ENCODE measurements at regions not wholly inside any gene's neighbourhood (a gene's known extent, or its start where the extent isn't known, plus 50 kb on each side); places are given as distances from the start of the nearest gene placed in this dataset.

- TF ChIP-seq POLR2AphosphoS5 (IDR thresholded peaks at IDR 0.05; ENCODE audit: borderline replicate concordance, low read depth, low read length) (no peak), EZH2 (IDR thresholded peaks at IDR 0.05) (no peak), FOXP2 (optimal IDR thresholded peaks at IDR 0.05; ENCODE audit: control extremely low read depth, extremely low read length, insufficient read depth) (no peak)
Observed at GRCh38 chr11:69380451-69380901, 86.5 kb downstream of the MYEOV start.

Measured in SK-N-MC (cell line).